H1 (cell line): ENCODE measurements at regions not wholly inside any gene's neighbourhood (a gene's known extent, or its start where the extent isn't known, plus 50 kb on each side); places are given as distances from the start of the nearest gene placed in this dataset.

ENCODE experiments used
- CTCF ChIA-PET: fragments of 300-600 bp; sonication (Branson Sonifier 250); formaldehyde crosslinking; loops from one replicate; lab custom pipeline; 2021; ENCODE audit not compliant: partially characterized antibody; lab: Charles Lee
- POLR2A ChIA-PET: fragments of 300-600 bp; sonication (Branson Sonifier 250); formaldehyde crosslinking; loops from one replicate; lab custom pipeline; 2021; ENCODE audit warnings: inconsistent platforms; ENCODE audit not compliant: partially characterized antibody; lab: Charles Lee
- DNase-seq, 2 experiments: peaks; one replicate each; pipeline versions ENCODE4 v3.0.0 to v3.0.0-alpha.2; 2010 to 2022; ENCODE audit warnings: low spot score in 2 of 2, low read depth in 1 of 2, mixed read lengths in 1 of 2
- FAIRE-seq: peaks from 2 replicates; lab custom pipeline; 2011; peaks lifted over from hg19 to GRCh38; lab: Jason Lieb, UNC
- H2AFZ ChIP-seq: 2 replicates; pipeline ENCODE4 v1.8.1; 2012; ENCODE audit warnings: low read length, inconsistent platforms
- H2AK5ac ChIP-seq: 2 replicates; pipeline ENCODE4 v1.6.1; 2013; ENCODE audit warnings: low read depth, low read length
- H2BK120ac ChIP-seq: replicated peaks from 2 replicates; pipeline ENCODE3; 2013; ENCODE audit warnings: low read depth, low read length, inconsistent platforms
- H2BK12ac ChIP-seq: 2 replicates; pipeline ENCODE4 v1.6.1; 2013; ENCODE audit warnings: low read depth, low read length
- H2BK15ac ChIP-seq: 2 replicates; pipeline ENCODE4 v1.6.1; 2013; ENCODE audit warnings: low read length
- H2BK20ac ChIP-seq: 2 replicates; pipeline ENCODE4 v1.6.1; 2013; ENCODE audit warnings: low read length
- H2BK5ac ChIP-seq: 2 replicates; pipeline ENCODE4 v1.6.1; 2013; ENCODE audit warnings: low read depth, low read length
- H3K14ac ChIP-seq: 2 replicates; pipeline ENCODE4 v1.6.1; 2013; ENCODE audit warnings: inconsistent platforms; ENCODE audit not compliant: insufficient read length
- H3K18ac ChIP-seq: 2 replicates; pipeline ENCODE4 v1.6.1; 2013; ENCODE audit warnings: low read length; ENCODE audit errors: extremely low read depth
- H3K23ac ChIP-seq: 2 replicates; pipeline ENCODE4 v1.6.1; 2013; ENCODE audit warnings: inconsistent platforms; ENCODE audit not compliant: insufficient read length
- H3K23me2 ChIP-seq: 2 replicates; pipeline ENCODE4 v1.6.1; 2013; ENCODE audit warnings: low read depth, low read length
- H3K27ac ChIP-seq: 2 replicates; pipeline ENCODE4 v1.6.1; 2011; ENCODE audit warnings: low read depth, low read length, inconsistent platforms
- H3K27me3 ChIP-seq, 4 experiments: replicated peaks in 1 of 4; 1 replicate in 1 of 4; 2 replicates in 3 of 4; pipeline versions ENCODE4 v1.6.1 to v1.8.1; 2011 to 2013; ENCODE audit warnings: low read length in 3 of 4, mild to moderate bottlenecking in 3 of 4, inconsistent platforms in 2 of 4, mixed read lengths in 2 of 4, moderate library complexity in 1 of 4; ENCODE audit not compliant: control insufficient read depth in 3 of 4, insufficient read depth in 3 of 4; ENCODE audit errors: extremely low read depth in 1 of 4
- H3K36me3 ChIP-seq, 4 experiments: 2 replicates each; pipeline versions ENCODE4 v1.6.1 to v1.8.1; 2011 to 2013; ENCODE audit warnings: mild to moderate bottlenecking in 4 of 4, low read length in 3 of 4, moderate library complexity in 2 of 4, control low read depth in 1 of 4, inconsistent platforms in 1 of 4; ENCODE audit not compliant: insufficient read depth in 4 of 4, control insufficient read depth in 2 of 4
- H3K4ac ChIP-seq: replicated peaks from 2 replicates; pipeline ENCODE3; 2013; ENCODE audit warnings: low read length, low read depth, mixed read lengths, inconsistent platforms; ENCODE audit not compliant: insufficient read length
- H3K4me1 ChIP-seq, 4 experiments: replicated peaks in 1 of 4; 1 replicate in 1 of 4; 2 replicates in 3 of 4; pipeline versions ENCODE4 v1.6.1 to v1.8.1; 2011 to 2013; ENCODE audit warnings: low read length in 3 of 4, inconsistent platforms in 2 of 4, mixed read lengths in 1 of 4; ENCODE audit not compliant: insufficient read depth in 4 of 4, control insufficient read depth in 3 of 4
- H3K4me2 ChIP-seq, 2 experiments: 2 replicates each; pipeline versions ENCODE4 v1.6.1 to v1.8.1; 2011 to 2013; ENCODE audit warnings: low read depth in 2 of 2, low read length in 2 of 2, control low read depth in 1 of 2, inconsistent platforms in 1 of 2, mild to moderate bottlenecking in 1 of 2; ENCODE audit not compliant: insufficient read depth in 1 of 2
- H3K4me3 ChIP-seq, 4 experiments: fragments of 200-600, 300-600 bp in 1 of 4; sonication (generic), shearing (Covaris generic), sonication (Bioruptor Twin) in 1 of 4; 2 replicates each; pipeline versions ENCODE4 v1.5.1 to v1.8.1; 2011 to 2016; ENCODE audit warnings: low read length in 4 of 4, low read depth in 3 of 4, control low read depth in 2 of 4, inconsistent platforms in 2 of 4, mild to moderate bottlenecking in 2 of 4, mixed read lengths in 1 of 4, moderate library complexity in 1 of 4; ENCODE audit not compliant: insufficient read depth in 2 of 4; ENCODE audit errors: extremely low read depth in 1 of 4
- H3K56ac ChIP-seq: replicated peaks from 2 replicates; pipeline ENCODE3; 2013; ENCODE audit warnings: low read depth, mild to moderate bottlenecking, mixed read lengths, low read length, inconsistent platforms; ENCODE audit not compliant: insufficient read length
- H3K79me1 ChIP-seq: 2 replicates; pipeline ENCODE4 v1.6.1; 2013; ENCODE audit warnings: low read depth, low read length, control low read depth
- H3K79me2 ChIP-seq, 2 experiments: 2 replicates each; pipeline versions ENCODE4 v1.6.1 to v1.8.1; 2012 to 2013; ENCODE audit warnings: low read length in 2 of 2, mild to moderate bottlenecking in 2 of 2, inconsistent platforms in 1 of 2; ENCODE audit not compliant: insufficient read depth in 2 of 2, control insufficient read depth in 1 of 2
- H3K9ac ChIP-seq, 4 experiments: replicated peaks in 1 of 4; 1 replicate in 1 of 4; 2 replicates in 3 of 4; pipeline versions ENCODE4 v1.6.1 to v1.8.1; 2011 to 2013; ENCODE audit warnings: low read depth in 3 of 4, low read length in 3 of 4, control low read depth in 2 of 4, mild to moderate bottlenecking in 2 of 4, moderate library complexity in 2 of 4, inconsistent platforms in 1 of 4; ENCODE audit errors: extremely low read depth in 1 of 4
- H3K9me3 ChIP-seq, 2 experiments: 2 replicates each; pipeline versions ENCODE4 v1.6.1 to v1.8.1; 2012 to 2013; ENCODE audit warnings: mild to moderate bottlenecking in 2 of 2, moderate library complexity in 2 of 2, control low read depth in 1 of 2, inconsistent platforms in 1 of 2, low read depth in 1 of 2, low read length in 1 of 2, mixed read lengths in 1 of 2; ENCODE audit not compliant: insufficient read depth in 2 of 2
- H4K20me1 ChIP-seq, 2 experiments: replicated peaks in 1 of 2; 2 replicates each; pipeline versions ENCODE3 to v1.8.1; 2011 to 2013; ENCODE audit warnings: inconsistent platforms in 2 of 2, low read length in 2 of 2, mild to moderate bottlenecking in 1 of 2; ENCODE audit not compliant: insufficient read depth in 2 of 2, control insufficient read depth in 1 of 2
- H4K5ac ChIP-seq: 2 replicates; pipeline ENCODE4 v1.6.1; 2013; ENCODE audit warnings: low read length, low read depth, mixed read lengths, inconsistent platforms; ENCODE audit not compliant: insufficient read length
- H4K8ac ChIP-seq: 2 replicates; pipeline ENCODE4 v1.8.0; 2013; ENCODE audit warnings: mild to moderate bottlenecking, moderate library complexity, low read length, inconsistent platforms; ENCODE audit not compliant: insufficient read depth; ENCODE audit errors: extremely low read depth
- H4K91ac ChIP-seq: replicated peaks from 2 replicates; pipeline ENCODE3; 2013; ENCODE audit warnings: low read length, mixed read lengths, inconsistent platforms; ENCODE audit not compliant: insufficient read length
- POLR2A ChIP-seq, 2 experiments: IDR thresholded peaks; 1 replicate in 1 of 2; 2 replicates in 1 of 2; pipeline ENCODE4 v1.6.1; 2011; ENCODE audit warnings: low read depth in 2 of 2, low read length in 2 of 2, mild to moderate bottlenecking in 2 of 2; ENCODE audit errors: control extremely low read depth in 1 of 2
- WGBS, 2 experiments: shearing (Covaris generic) in 1 of 2; methylation state at CpG; one replicate each; pipeline versions ENCODE4 v1.1.6 to v1.1.7; 2013 to 2015; ENCODE audit warnings: low lambda C conversion rate in 2 of 2, mixed read lengths in 2 of 2, inconsistent platforms in 1 of 2, low coverage in 1 of 2, missing lambda C conversion rate in 1 of 2; ENCODE audit not compliant: insufficient replicate concordance in 2 of 2, insufficient coverage in 1 of 2, insufficient read length in 1 of 2; ENCODE audit errors: extremely low coverage in 1 of 2, missing lambda C conversion rate in 1 of 2; 5-methylcytosine and 5-hydroxymethylcytosine counted together

DNA sequence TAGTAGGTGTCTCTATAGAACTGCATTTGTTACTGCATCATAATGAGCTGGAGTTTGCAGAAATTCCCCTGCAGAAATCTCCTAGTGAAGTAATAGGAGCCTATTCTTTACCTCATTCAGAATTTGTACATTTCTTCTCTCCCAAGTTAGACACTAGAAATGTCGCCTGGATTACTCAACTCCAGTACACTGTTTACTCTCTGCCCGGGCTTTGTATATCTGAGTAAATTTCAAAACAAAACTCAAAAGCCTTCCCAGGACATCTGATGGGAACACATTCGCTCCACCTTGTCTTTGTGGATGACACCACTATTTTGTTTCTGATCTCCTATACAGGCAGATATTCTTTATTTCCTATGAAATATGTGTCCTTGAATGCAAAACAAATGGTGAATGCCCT is 76.8 kb downstream of the POU3F3 start:
- Histone ChIP-seq H3K27me3 (no peaks in the 10 kb centered on the region), H2AK5ac (no peak overlapping the region), H2AFZ (no peak overlapping the region), H3K9me3 (no peaks in the 10 kb centered on the region), H3K9ac (no peak overlapping the region), H4K20me1 (no peaks in the 10 kb centered on the region), H3K23me2 (no peaks in the 10 kb centered on the region), H3K4me3 (no peak overlapping the region), H4K91ac (no peak overlapping the region), H4K8ac (no peak overlapping the region), H3K4ac (no peak overlapping the region), H3K14ac (no peak overlapping the region), H4K5ac (no peak overlapping the region), H3K27ac (no peak overlapping the region), H3K18ac (no peak overlapping the region), H2BK15ac (no peak overlapping the region), H2BK12ac (no peak overlapping the region), H2BK120ac (no peak overlapping the region), H3K79me1 (no peaks in the 10 kb centered on the region), H3K79me2 (no peaks in the 10 kb centered on the region), H3K36me3 (no peaks in the 10 kb centered on the region), H2BK5ac (no peak overlapping the region), H3K56ac (no peak overlapping the region), H3K23ac (no peak overlapping the region), H3K4me1 (no peaks in the 10 kb centered on the region), H2BK20ac (no peak overlapping the region), H3K4me2 (no peak overlapping the region)
- 84% methylated on average over 3 of the region's 3 CpGs; no CpG with 5 or more reads in 1 of the 2 experiments for WGBS, 2 experiments
- ChIA-PET CTCF (interaction anchor here (1.5 to 1.7 kb wide), 2 partner anchors 14 to 81 kb away, joined by 3 to 5 read pairs; no protein-coding TSS in a partner anchor), POLR2A (no interaction called here)
- no peak for TF ChIP-seq POLR2A (IDR thresholded peaks at IDR 0.05; ENCODE audit: control extremely low read depth in 1 of 2, low read depth in 2 of 2, low read length in 2 of 2)
- FAIRE-seq = no peak
- DNase-seq = no peak
